AG09319 (cell line): ENCODE measurements at regions not wholly inside any gene's neighbourhood (a gene's known extent, or its start where the extent isn't known, plus 50 kb on each side); places are given as distances from the start of the nearest gene placed in this dataset.
"Not testable (repeated sequence)": the region's sequence is repeated elsewhere in the genome, so short reads cannot be mapped to it uniquely, and the experiment has no call there.

Experiments used
- DNase-seq: peaks from one replicate; pipeline ENCODE4 v3.0.0-alpha.2; 2010; ENCODE audit warnings: low read depth; ENCODE audit errors: extremely low read depth
- TF ChIP-seq, protein P1 (sequence below): IDR thresholded peaks from 2 replicates; pipeline ENCODE4 v1.5.1; 2011; ENCODE audit warnings: low read depth, mild to moderate bottlenecking, inconsistent platforms, low read length, moderate library complexity

DNA sequence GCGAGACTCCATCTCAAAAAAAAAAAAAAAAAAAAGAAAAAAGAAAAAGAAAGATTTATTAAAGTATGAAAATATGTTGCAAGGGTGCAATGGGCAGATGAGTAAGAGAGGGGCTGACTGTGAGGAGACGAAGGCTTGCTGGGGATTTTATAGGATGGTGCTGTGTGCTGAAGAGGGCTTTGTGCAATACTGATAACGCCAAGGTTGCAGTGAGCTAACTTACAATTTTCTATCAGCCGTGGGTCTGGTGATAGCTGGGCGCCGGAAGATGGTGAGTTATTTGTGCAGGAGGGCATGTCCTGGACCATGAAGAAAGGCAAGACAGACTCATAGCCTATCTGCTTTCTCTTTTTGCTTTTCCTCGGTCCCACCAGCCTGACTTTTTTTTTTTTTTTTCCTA is 281.1 kb downstream of the MAP2K6 start:
- DNase-seq, result no peak
- TF ChIP-seq, protein P1, sequence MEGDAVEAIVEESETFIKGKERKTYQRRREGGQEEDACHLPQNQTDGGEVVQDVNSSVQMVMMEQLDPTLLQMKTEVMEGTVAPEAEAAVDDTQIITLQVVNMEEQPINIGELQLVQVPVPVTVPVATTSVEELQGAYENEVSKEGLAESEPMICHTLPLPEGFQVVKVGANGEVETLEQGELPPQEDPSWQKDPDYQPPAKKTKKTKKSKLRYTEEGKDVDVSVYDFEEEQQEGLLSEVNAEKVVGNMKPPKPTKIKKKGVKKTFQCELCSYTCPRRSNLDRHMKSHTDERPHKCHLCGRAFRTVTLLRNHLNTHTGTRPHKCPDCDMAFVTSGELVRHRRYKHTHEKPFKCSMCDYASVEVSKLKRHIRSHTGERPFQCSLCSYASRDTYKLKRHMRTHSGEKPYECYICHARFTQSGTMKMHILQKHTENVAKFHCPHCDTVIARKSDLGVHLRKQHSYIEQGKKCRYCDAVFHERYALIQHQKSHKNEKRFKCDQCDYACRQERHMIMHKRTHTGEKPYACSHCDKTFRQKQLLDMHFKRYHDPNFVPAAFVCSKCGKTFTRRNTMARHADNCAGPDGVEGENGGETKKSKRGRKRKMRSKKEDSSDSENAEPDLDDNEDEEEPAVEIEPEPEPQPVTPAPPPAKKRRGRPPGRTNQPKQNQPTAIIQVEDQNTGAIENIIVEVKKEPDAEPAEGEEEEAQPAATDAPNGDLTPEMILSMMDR, result no peak

DNA sequence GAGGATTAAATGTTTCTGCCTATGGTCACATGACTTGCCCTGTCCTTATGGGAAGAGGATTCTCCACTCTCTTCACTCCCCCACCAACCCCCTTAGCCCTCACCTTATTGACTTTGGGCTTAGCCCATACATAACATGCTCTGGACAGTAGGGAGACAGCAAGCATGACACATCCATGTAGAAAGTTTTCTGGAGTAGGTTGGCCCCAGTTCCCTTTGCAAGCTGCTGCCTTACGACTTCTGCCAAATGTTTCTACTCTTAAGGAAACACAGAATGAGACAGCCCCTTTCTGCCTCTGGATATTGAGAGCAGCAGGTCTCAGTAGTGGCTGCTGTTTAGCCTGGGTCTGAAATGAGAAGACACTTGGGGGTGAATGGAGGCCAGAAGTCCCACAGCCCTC is 282.2 kb downstream of the MAP2K6 start:
- TF ChIP-seq, protein P1, result no peak
- no peak for DNase-seq

GRCh38 chr17:69698352-69698751 is 283.9 kb downstream of the MAP2K6 start:
- not testable (repeated sequence) for DNase-seq

GRCh38 chr17:69702078-69702477 is 287.6 kb downstream of the MAP2K6 start:
- TF ChIP-seq, protein P1, result no peak
- no peak for DNase-seq

DNA sequence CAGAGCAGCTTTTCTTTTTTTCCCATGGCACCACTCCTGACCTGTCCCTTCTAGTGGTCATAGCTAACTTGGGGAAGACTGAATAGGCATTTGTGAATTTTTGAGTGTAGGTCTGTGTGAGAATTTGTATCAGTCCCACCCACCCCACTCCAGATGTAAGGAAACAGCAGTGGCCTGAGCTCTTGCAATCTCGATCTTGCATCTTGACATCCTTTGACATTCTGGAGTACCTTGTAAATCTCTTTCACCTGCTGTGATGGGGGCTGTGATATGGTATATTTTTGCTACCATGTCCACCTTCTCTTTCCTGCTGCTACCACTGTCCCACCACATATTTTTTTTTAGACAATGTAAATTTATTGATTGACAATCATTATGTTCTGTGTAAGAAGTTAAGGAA is 289.3 kb downstream of the MAP2K6 start:
- no peak for DNase-seq
- TF ChIP-seq, protein P1, result no peak

- TF ChIP-seq, protein P1, result no peak
- no peak for DNase-seq
Observed at GRCh38 chr17:69704935-69705334, 290.4 kb downstream of the MAP2K6 start.

DNA sequence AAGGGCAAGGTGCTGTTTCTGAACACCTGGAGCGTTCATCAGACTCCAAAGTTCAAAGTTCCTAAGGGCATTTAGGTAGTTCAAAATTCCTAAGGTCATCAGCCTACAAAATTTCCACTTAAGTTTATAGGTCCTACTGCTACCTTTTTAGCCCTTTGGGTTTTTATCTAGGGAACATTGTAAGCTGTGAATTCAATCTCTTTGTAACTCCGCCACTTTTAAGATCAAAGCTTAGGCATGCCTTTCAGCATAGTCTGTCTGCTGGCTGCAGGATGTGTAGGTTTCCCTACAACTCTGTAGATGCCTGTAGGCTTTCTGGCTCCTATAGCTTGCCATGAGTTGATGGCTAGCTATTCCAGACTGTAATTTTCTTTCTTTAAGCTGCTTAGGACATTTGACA is 291.6 kb downstream of the MAP2K6 start:
- DNase-seq, result no peak
- TF ChIP-seq, protein P1, result no peak

GRCh38 chr17:69709441-69709840 is 294.9 kb downstream of the MAP2K6 start:
- DNase-seq, result no peak
- TF ChIP-seq, protein P1, result no peak
